ENCODE measurements at regions not wholly inside any gene's neighbourhood (a gene's known extent, or its start where the extent isn't known, plus 50 kb on each side); places are given as distances from the start of the nearest gene placed in this dataset.
"Not testable (repeated sequence)": the region's sequence is repeated elsewhere in the genome, so short reads cannot be mapped to it uniquely, and the experiment has no call there.

DNA sequence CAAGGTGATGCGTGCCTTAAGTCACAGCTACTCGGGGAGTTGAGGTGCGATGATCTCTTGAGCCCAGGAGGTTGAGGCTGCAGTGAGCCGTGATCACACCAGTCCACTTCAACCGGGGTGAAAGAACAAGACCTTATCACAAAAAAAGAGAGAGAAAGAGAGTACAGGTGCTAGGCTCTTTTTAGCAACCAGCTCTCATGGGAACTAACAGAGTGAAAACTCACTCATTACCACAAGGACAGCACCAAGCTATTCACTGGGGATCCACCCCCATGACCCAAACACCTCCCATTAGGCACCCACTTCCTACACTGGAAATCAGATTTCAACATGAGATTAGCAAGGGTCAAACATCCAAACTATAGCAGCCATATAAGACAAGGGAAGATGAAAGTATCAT lies 164.2 kb downstream of the NDUFA12 start (continued):
- TF ChIP-seq, protein P1, sequence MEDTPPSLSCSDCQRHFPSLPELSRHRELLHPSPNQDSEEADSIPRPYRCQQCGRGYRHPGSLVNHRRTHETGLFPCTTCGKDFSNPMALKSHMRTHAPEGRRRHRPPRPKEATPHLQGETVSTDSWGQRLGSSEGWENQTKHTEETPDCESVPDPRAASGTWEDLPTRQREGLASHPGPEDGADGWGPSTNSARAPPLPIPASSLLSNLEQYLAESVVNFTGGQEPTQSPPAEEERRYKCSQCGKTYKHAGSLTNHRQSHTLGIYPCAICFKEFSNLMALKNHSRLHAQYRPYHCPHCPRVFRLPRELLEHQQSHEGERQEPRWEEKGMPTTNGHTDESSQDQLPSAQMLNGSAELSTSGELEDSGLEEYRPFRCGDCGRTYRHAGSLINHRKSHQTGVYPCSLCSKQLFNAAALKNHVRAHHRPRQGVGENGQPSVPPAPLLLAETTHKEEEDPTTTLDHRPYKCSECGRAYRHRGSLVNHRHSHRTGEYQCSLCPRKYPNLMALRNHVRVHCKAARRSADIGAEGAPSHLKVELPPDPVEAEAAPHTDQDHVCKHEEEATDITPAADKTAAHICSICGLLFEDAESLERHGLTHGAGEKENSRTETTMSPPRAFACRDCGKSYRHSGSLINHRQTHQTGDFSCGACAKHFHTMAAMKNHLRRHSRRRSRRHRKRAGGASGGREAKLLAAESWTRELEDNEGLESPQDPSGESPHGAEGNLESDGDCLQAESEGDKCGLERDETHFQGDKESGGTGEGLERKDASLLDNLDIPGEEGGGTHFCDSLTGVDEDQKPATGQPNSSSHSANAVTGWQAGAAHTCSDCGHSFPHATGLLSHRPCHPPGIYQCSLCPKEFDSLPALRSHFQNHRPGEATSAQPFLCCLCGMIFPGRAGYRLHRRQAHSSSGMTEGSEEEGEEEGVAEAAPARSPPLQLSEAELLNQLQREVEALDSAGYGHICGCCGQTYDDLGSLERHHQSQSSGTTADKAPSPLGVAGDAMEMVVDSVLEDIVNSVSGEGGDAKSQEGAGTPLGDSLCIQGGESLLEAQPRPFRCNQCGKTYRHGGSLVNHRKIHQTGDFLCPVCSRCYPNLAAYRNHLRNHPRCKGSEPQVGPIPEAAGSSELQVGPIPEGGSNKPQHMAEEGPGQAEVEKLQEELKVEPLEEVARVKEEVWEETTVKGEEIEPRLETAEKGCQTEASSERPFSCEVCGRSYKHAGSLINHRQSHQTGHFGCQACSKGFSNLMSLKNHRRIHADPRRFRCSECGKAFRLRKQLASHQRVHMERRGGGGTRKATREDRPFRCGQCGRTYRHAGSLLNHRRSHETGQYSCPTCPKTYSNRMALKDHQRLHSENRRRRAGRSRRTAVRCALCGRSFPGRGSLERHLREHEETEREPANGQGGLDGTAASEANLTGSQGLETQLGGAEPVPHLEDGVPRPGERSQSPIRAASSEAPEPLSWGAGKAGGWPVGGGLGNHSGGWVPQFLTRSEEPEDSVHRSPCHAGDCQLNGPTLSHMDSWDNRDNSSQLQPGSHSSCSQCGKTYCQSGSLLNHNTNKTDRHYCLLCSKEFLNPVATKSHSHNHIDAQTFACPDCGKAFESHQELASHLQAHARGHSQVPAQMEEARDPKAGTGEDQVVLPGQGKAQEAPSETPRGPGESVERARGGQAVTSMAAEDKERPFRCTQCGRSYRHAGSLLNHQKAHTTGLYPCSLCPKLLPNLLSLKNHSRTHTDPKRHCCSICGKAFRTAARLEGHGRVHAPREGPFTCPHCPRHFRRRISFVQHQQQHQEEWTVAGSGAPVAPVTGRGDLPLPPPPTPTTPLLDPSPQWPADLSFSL (CRISPR knock-in tag; IDR thresholded peaks at IDR 0.05) = no peak

DNA sequence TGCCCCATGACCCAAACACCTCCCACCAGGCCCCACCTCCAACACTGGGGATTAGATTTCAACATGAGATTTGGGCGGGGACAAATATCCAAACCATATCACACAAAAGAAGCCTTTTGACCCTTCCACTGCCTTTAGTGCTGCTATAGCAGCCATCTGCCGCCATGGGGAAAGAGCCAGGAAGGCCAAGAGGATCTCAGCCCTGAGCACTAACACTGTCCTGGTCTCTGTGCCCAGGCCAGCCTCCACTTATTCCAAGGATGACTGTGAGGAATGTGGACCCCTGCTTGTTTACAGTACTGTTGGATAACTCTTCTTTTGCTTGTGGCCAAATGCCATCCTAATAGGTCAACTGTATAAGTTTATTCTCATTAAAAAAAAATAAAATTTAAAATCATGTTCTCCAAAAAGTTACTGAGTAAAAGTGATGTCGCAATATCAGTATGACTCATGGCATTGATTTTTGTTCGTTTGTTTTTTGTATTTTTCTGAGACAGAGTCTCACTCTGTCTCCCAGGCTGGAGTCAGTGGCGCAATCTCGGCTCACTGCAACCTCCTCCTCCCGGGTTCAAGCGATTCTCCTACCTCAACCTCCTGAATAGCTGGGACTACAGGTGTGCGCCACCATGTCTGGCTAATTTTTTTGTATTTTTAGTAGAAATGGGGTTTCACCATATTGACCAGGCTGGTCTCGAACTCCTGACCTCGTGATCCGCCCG lies 166.4 kb downstream of the NDUFA12 start:
- H3K4me3 ChIP-seq (replicated peaks in 1 of 3; ENCODE audit: insufficient read depth in 1 of 3, low read depth in 2 of 3, low read length in 3 of 3); H3K4me2 ChIP-seq (ENCODE audit: low read depth, low read length); POLR2A ChIA-PET; H3K4me1 ChIP-seq (ENCODE audit: insufficient read depth, low read length); H3K9me3 ChIP-seq (ENCODE audit: low read length); H4K20me1 ChIP-seq (ENCODE audit: insufficient read depth, low read length); FAIRE-seq; H2AFZ ChIP-seq (ENCODE audit: low read length); H3K27me3 ChIP-seq (ENCODE audit: control insufficient read depth in 1 of 2, insufficient read depth in 2 of 2, low read length in 2 of 2); BruUV-seq (replicated peaks); CTCF ChIA-PET (ENCODE audit: low intra/inter-chr PET ratio, low total read pairs); in situ Hi-C loops (cut with HindIII; ENCODE audit: extremely low pct_ligation_motif_present, low pct_unique_long_range_greater_than_20kb); H3K79me2 ChIP-seq (ENCODE audit: insufficient read depth, low read length); H3K9ac ChIP-seq (ENCODE audit: insufficient read depth, low read depth, low read length); H3K36me3 ChIP-seq (replicated peaks in 1 of 2; ENCODE audit: control insufficient read depth in 1 of 2, insufficient read depth in 2 of 2, low read length in 2 of 2): not testable (repeated sequence)
- ATAC-seq = peak; percentile 92
- DNase-seq (ENCODE audit: low spot score) = peak; percentile 27
- WGBS (ENCODE audit: low lambda C conversion rate) = 34% methylated on average over 13 of the region's 13 CpGs
- peak overlapping the region; percentile 5 for H3K27ac ChIP-seq (ENCODE audit: extremely low read length, insufficient read depth, low read length)
- intact Hi-C loops (cut with micrococcal nuclease; ENCODE audit: unreplicated experiment) = loop anchor here (10.0 kb wide), 1 partner anchor 182 kb away; the partner anchor contains the start of gene TMCC3
- TF ChIP-seq, protein P2, sequence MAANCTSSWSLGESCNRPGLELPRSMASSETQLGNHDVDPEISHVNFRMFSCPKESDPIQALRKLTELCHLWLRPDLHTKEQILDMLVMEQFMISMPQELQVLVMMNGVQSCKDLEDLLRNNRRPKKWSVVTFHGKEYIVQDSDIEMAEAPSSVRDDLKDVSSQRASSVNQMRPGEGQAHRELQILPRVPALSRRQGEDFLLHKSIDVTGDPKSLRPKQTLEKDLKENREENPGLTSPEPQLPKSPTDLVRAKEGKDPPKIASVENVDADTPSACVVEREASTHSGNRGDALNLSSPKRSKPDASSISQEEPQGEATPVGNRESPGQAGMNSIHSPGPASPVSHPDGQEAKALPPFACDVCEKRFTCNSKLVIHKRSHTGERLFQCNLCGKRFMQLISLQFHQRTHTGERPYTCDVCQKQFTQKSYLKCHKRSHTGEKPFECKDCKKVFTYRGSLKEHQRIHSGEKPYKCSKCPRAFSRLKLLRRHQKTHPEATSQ (CRISPR knock-in tag; IDR thresholded peaks at IDR 0.05; ENCODE audit: borderline replicate concordance) = peak; percentile 76; the same call in 1 of the 2 replicates
- TF ChIP-seq JUN (CRISPR knock-in tag; IDR thresholded peaks at IDR 0.05) = peak; percentile 54; the same call in 1 of the 2 replicates
- TF ChIP-seq, protein P3, sequence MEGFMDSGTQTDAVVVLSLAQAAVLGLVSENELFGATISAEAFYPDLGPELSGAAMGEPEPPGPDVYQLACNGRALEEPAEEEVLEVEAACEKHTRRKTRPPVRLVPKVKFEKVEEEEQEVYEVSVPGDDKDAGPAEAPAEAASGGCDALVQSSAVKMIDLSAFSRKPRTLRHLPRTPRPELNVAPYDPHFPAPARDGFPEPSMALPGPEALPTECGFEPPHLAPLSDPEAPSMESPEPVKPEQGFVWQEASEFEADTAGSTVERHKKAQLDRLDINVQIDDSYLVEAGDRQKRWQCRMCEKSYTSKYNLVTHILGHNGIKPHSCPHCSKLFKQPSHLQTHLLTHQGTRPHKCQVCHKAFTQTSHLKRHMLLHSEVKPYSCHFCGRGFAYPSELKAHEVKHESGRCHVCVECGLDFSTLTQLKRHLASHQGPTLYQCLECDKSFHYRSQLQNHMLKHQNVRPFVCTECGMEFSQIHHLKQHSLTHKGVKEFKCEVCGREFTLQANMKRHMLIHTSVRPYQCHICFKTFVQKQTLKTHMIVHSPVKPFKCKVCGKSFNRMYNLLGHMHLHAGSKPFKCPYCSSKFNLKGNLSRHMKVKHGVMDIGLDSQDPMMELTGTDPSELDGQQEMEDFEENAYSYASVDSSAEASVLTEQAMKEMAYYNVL (CRISPR knock-in tag; IDR thresholded peaks at IDR 0.05; ENCODE audit: borderline replicate concordance) = peak; percentile 32; the same call in 1 of the 2 replicates
- peak; percentile 46 for TF ChIP-seq SKI (IDR thresholded peaks at IDR 0.05; ENCODE audit: partially characterized antibody)
- peak; percentile 89 for TF ChIP-seq ONECUT2 (CRISPR knock-in tag; IDR thresholded peaks at IDR 0.05)
- TF ChIP-seq, protein P4, sequence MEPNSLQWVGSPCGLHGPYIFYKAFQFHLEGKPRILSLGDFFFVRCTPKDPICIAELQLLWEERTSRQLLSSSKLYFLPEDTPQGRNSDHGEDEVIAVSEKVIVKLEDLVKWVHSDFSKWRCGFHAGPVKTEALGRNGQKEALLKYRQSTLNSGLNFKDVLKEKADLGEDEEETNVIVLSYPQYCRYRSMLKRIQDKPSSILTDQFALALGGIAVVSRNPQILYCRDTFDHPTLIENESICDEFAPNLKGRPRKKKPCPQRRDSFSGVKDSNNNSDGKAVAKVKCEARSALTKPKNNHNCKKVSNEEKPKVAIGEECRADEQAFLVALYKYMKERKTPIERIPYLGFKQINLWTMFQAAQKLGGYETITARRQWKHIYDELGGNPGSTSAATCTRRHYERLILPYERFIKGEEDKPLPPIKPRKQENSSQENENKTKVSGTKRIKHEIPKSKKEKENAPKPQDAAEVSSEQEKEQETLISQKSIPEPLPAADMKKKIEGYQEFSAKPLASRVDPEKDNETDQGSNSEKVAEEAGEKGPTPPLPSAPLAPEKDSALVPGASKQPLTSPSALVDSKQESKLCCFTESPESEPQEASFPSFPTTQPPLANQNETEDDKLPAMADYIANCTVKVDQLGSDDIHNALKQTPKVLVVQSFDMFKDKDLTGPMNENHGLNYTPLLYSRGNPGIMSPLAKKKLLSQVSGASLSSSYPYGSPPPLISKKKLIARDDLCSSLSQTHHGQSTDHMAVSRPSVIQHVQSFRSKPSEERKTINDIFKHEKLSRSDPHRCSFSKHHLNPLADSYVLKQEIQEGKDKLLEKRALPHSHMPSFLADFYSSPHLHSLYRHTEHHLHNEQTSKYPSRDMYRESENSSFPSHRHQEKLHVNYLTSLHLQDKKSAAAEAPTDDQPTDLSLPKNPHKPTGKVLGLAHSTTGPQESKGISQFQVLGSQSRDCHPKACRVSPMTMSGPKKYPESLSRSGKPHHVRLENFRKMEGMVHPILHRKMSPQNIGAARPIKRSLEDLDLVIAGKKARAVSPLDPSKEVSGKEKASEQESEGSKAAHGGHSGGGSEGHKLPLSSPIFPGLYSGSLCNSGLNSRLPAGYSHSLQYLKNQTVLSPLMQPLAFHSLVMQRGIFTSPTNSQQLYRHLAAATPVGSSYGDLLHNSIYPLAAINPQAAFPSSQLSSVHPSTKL (CRISPR knock-in tag; IDR thresholded peaks at IDR 0.05) = peak; percentile 33; the same call in 1 of the 2 replicates
